Activated naive CD8-positive, alpha-beta T cell treated with anti-CD3 and anti-CD28 coated beads for 36 hours (primary cell): ENCODE measurements at regions not wholly inside any gene's neighbourhood (a gene's known extent, or its start where the extent isn't known, plus 50 kb on each side); places are given as distances from the start of the nearest gene placed in this dataset.

Experiments
- DNase-seq: peaks from one replicate; pipeline ENCODE4 v3.0.0; 2021
- H3K27ac Mint-ChIP-seq: one replicate; pipeline ENCODE4 v1.8.0; 2022; ENCODE audit warnings: mild to moderate bottlenecking, moderate library complexity, mixed read lengths
- H3K27me3 Mint-ChIP-seq: one replicate; pipeline ENCODE4 v1.8.0; 2022; ENCODE audit warnings: mild to moderate bottlenecking, mixed read lengths
- H3K36me3 Mint-ChIP-seq: one replicate; pipeline ENCODE4 v1.8.0; 2021; ENCODE audit warnings: mild to moderate bottlenecking, mixed read lengths
- H3K4me1 Mint-ChIP-seq: one replicate; pipeline ENCODE4 v1.8.0; 2021; ENCODE audit warnings: mixed read lengths
- H3K4me3 Mint-ChIP-seq: one replicate; pipeline ENCODE4 v1.8.0; 2022; ENCODE audit warnings: mild to moderate bottlenecking, moderate library complexity, mixed read lengths
- H3K9me3 Mint-ChIP-seq: one replicate; pipeline ENCODE4 v1.8.0; 2022; ENCODE audit warnings: mixed read lengths

DNA sequence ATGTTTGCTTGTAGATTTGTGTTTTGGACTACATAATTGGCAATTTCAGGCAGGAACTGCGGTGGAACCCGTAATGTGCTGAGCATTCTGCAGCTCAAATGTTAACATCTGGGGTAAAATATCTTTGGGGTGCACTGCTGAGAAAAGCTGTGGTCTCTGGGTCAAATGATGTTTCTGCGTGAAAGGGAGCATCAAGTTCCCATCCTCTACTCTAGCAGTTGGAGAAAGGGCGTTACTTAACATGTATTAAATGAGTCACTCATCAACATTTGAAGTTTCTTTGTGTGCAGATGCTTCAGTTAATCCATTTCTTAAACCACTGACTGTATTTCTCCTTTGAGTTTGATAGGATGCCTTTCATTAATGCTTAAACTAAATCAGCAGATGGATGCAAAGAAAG is 273.1 kb upstream of the PITRM1 start:
- Mint-ChIP-seq H3K27ac (no peak overlapping the region), H3K27me3 (peaks cover 10% of the 10 kb centered on the region), H3K9me3 (no peaks in the 10 kb centered on the region), H3K4me1 (no peaks in the 10 kb centered on the region), H3K36me3 (no peaks in the 10 kb centered on the region), H3K4me3 (no peak overlapping the region)
- DNase-seq = no peak

DNA sequence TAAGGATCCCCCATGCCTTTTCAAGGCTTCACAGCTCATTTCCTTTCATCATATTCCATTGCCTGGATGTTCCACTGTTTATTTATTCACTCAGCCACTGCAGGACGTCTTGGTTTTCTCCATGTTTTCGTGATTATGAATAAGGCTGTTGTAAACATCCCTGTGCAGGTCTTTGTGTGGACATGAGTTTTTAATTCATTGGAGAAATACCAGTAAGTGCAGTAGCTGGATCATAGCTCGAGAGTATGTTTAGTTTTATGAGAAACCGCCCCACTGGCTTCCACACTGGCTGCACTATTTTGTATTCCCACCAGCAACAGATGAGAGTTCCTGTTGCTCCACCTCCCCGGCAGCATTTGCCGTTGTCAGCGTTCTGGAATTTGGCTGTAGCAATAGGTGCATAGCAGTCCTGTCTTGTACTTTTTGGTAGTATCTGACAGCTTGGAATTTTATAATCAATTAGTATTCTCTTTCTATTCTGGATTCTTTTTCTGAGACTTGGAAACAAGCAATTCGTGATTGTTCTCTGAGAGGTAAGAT is 269.9 kb upstream of the PITRM1 start:
- DNase-seq = no peak
- no peaks in the 10 kb centered on the region for H3K36me3 Mint-ChIP-seq
- H3K9me3 Mint-ChIP-seq = no peaks in the 10 kb centered on the region
- H3K27me3 Mint-ChIP-seq = peaks cover 5% of the 10 kb centered on the region
- no peak overlapping the region for H3K4me3 Mint-ChIP-seq
- no peaks in the 10 kb centered on the region for H3K4me1 Mint-ChIP-seq
- no peak overlapping the region for H3K27ac Mint-ChIP-seq

DNA sequence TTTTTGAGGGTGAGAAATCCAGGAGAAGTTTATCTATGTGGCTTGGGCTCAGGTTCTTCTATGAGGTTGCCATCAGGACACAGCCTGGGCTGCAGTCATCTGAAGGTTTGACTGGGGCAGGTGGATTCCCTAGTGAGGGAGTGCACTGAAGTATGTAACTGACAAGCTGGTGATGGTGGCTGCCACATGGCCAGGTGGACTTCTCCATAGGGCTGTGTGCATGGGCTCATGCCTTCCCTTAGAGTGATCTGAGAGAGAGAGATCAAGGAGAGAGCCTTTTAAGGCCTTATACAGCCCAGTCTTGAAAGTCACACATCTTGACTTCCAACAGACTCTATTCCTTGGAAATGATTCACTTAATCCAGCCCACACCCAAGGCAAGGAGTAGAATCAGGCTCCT is 266.6 kb upstream of the PITRM1 start:
- no peak for DNase-seq
- Mint-ChIP-seq H3K4me3 (no peak overlapping the region), H3K4me1 (no peaks in the 10 kb centered on the region), H3K27me3 (peaks cover 3% of the 10 kb centered on the region), H3K27ac (no peak overlapping the region), H3K36me3 (no peaks in the 10 kb centered on the region), H3K9me3 (no peaks in the 10 kb centered on the region)

DNA sequence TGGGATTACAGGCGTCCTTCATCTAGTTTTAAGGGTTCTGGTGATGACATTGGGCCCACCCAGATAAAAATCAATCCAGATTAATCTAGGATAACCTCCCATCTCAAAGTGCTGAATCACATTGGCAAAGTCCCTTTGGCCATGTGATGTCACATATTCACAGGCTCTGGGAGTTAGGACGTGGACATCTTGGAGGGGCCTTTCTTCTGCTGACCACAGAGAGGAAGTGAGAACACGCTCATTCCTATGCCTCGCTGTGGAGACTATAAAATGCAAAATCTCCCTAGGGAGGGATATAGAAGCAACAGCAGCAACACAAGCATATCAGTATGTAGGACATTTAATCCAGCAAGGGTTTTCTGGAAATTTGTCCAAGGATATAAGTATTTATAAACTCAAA is 266.0 kb upstream of the PITRM1 start:
- H3K36me3 Mint-ChIP-seq = no peaks in the 10 kb centered on the region
- H3K4me1 Mint-ChIP-seq = no peaks in the 10 kb centered on the region
- no peak overlapping the region for H3K27ac Mint-ChIP-seq
- H3K9me3 Mint-ChIP-seq = no peaks in the 10 kb centered on the region
- peaks cover 3% of the 10 kb centered on the region for H3K27me3 Mint-ChIP-seq
- H3K4me3 Mint-ChIP-seq = no peak overlapping the region
- DNase-seq = no peak

DNA sequence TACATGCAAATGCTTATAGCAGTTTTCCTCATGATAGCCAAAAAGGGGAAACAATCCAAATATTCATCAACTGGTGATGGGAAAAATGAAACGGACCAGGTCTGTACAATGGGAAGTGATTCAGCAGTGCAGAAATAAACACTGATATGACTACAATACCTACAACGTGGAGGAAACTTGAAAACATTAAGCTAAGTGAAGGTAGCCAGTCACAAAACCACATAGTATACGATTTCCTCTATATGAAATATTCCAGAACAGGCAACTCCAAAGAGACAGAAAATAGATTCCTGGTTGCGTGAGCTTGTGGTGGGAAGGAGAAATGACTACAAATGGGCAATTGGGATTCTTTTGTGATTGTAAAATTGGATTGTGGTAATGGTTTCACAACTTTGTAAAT is 263.1 kb upstream of the PITRM1 start:
- H3K4me3 Mint-ChIP-seq = no peak overlapping the region
- H3K27me3 Mint-ChIP-seq = peaks cover 3% of the 10 kb centered on the region
- no peak overlapping the region for H3K27ac Mint-ChIP-seq
- H3K36me3 Mint-ChIP-seq = no peaks in the 10 kb centered on the region
- no peaks in the 10 kb centered on the region for H3K4me1 Mint-ChIP-seq
- DNase-seq = no peak
- H3K9me3 Mint-ChIP-seq = peaks cover 4% of the 10 kb centered on the region

DNA sequence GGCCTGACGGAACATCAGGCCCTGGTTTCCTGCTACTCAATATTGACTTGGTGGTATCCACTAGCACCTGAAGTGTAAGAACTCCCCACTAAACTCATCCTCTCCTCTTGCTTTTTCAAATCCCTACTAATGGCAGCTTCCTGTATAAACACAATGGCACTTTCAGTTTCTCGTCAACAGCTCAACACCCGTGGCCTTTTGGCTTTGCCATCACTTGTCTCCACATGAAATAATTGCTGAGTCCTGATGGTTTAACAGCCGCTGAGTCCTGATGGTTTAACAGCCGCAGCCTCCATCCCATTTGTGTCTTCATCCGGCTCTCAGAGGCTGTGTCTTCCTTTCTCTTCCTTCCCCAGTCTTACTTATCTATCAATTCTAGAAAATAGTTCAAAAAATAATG is 261.4 kb upstream of the PITRM1 start:
- Mint-ChIP-seq H3K27me3 (peaks cover 3% of the 10 kb centered on the region), H3K36me3 (no peaks in the 10 kb centered on the region), H3K27ac (no peak overlapping the region), H3K4me3 (no peak overlapping the region), H3K9me3 (peaks cover 9% of the 10 kb centered on the region), H3K4me1 (no peaks in the 10 kb centered on the region)
- no peak for DNase-seq

DNA sequence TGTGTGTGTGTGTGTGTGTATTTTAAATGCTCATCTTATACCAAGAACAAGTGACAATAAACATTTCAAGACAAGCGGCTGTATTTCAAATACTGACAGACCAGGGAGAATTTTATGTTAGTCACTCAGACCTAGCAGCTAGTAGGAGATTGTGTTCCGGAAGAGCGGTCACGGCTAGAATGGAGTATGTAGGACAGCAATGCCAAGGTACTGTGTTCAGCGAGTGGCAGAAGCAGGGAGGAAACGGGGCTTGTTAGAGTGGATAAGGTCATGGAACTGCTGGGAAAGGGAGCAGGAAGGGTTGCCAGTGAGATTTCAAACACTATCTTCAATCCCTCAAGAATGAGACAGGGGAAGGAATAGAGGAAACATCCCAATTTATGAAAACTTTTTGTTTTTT is 260.5 kb upstream of the PITRM1 start:
- Mint-ChIP-seq H3K4me1 (no peaks in the 10 kb centered on the region), H3K27me3 (peaks cover 3% of the 10 kb centered on the region), H3K9me3 (peaks cover 9% of the 10 kb centered on the region), H3K4me3 (no peak overlapping the region), H3K27ac (no peak overlapping the region), H3K36me3 (no peaks in the 10 kb centered on the region)
- no peak for DNase-seq

GRCh38 chr10:3432081-3432825 is 259.7 kb upstream of the PITRM1 start:
- no peaks in the 10 kb centered on the region for H3K36me3 Mint-ChIP-seq
- H3K27me3 Mint-ChIP-seq = peaks cover 3% of the 10 kb centered on the region
- H3K27ac Mint-ChIP-seq = no peak overlapping the region
- no peaks in the 10 kb centered on the region for H3K4me1 Mint-ChIP-seq
- H3K9me3 Mint-ChIP-seq = peaks cover 9% of the 10 kb centered on the region
- no peak for DNase-seq
- no peak overlapping the region for H3K4me3 Mint-ChIP-seq

DNA sequence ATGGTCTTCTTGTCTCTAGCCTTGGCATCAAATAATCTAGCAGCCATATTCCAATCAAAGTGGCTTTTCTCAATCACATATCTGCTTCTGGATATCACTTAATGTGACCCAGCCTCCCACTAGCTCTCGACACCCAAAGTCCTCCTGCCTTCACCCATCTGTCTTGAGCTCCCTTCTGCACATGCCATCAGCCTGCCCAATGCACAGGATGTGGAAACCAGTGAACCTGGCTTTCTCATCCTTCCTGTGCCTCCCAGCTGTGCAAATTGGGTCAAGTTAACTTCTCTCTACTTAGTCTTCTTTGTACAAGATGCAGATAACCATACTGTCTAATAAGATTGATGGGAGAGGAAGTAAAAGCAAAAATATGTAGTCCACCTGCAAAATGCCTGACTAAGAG is 257.9 kb upstream of the PITRM1 start:
- Mint-ChIP-seq H3K27me3 (no peaks in the 10 kb centered on the region), H3K36me3 (no peaks in the 10 kb centered on the region), H3K27ac (no peak overlapping the region), H3K4me3 (no peak overlapping the region), H3K4me1 (peaks cover 4% of the 10 kb centered on the region), H3K9me3 (peaks cover 9% of the 10 kb centered on the region)
- no peak for DNase-seq

DNA sequence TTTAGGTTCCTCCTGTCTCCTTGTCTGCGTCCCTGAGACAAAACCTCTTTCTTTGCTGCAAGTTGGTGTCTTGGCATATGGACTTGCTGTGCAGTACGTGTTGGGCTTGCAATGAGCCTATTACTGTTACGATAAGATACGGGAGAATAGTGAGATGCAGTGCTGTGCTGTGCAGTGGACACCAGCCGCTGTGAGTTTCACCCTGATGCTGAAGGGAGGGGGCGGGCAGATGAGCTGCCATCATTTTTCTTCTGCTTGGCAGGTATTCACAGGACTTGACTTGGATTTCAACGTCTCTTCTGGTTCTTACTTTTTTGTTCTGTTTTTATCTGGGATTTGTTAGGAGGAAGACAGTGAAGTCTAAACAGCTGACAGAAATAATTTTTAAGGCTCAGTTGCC is 257.1 kb upstream of the PITRM1 start:
- no peaks in the 10 kb centered on the region for H3K36me3 Mint-ChIP-seq
- H3K27ac Mint-ChIP-seq = no peak overlapping the region
- DNase-seq = no peak
- no peaks in the 10 kb centered on the region for H3K27me3 Mint-ChIP-seq
- peaks cover 4% of the 10 kb centered on the region for H3K4me1 Mint-ChIP-seq
- H3K9me3 Mint-ChIP-seq = peaks cover 9% of the 10 kb centered on the region
- no peak overlapping the region for H3K4me3 Mint-ChIP-seq

DNA sequence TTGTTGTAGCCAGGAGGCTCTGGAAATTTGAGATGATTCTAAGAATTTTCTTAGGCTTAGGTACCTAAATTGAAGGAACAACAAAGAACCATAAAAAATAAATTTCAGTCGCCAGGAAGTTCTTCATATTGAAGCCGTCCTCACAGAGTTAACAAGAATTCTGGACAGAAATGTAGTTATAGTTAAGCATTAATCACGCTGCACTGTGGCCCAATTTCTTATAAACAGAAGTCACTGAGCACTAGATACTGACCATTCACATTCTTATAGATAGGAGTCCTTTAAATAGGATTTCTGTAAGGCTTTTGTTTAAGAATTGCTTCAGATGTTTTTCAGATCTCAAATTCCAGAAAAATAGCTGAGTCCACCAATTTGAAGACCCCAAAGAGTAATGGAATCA is 256.2 kb upstream of the PITRM1 start:
- peaks cover 9% of the 10 kb centered on the region for H3K9me3 Mint-ChIP-seq
- H3K36me3 Mint-ChIP-seq = no peaks in the 10 kb centered on the region
- peaks cover 7% of the 10 kb centered on the region for H3K4me1 Mint-ChIP-seq
- H3K27ac Mint-ChIP-seq = no peak overlapping the region
- no peak for DNase-seq
- H3K27me3 Mint-ChIP-seq = no peaks in the 10 kb centered on the region
- H3K4me3 Mint-ChIP-seq = no peak overlapping the region

DNA sequence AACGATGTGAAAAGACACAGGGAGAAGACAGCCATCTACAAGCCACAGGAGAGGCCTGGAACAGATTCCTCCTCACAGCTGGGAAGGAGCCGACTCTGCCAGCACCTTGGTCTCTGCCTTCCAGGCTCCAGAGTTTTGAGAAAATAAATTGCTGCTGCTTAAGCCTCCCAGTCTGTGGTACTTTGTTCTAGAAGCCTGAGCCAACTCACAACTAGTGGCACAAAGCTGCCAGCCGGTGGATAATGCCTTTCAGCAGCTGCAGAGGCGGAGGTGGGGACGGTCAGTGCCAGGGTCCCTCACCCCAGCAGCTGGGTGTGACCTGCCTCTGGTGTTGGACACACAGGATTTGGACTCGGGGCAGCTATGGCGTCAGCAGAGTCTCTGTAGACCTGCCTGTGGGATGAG is 255.4 kb upstream of the PITRM1 start:
- H3K9me3 Mint-ChIP-seq = peaks cover 9% of the 10 kb centered on the region
- no peak for DNase-seq
- H3K36me3 Mint-ChIP-seq = no peaks in the 10 kb centered on the region
- H3K27me3 Mint-ChIP-seq = peaks cover 6% of the 10 kb centered on the region
- H3K4me3 Mint-ChIP-seq = no peak overlapping the region
- no peak overlapping the region for H3K27ac Mint-ChIP-seq
- peaks cover 7% of the 10 kb centered on the region for H3K4me1 Mint-ChIP-seq

DNA sequence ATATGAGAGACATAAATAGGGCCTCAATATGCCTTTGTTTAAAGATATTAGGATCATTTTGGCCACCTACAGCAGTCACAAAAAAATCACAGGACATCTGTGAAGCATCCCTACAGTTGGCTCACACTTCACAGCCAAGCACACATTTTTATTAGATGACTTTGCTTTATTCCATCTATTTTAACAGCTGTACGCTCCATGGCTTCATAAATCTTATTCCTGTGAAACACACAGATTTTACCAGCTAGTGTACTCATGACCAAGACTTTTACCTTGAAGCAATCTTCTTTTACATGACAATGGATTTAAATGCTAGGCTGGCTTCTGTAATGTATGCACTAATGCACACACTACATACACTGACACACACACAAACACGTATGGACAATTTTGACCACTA is 254.8 kb upstream of the PITRM1 start:
- DNase-seq = no peak
- Mint-ChIP-seq H3K9me3 (peaks cover 9% of the 10 kb centered on the region), H3K4me1 (peaks cover 7% of the 10 kb centered on the region), H3K36me3 (no peaks in the 10 kb centered on the region), H3K4me3 (no peak overlapping the region), H3K27ac (no peak overlapping the region), H3K27me3 (peaks cover 6% of the 10 kb centered on the region)

DNA sequence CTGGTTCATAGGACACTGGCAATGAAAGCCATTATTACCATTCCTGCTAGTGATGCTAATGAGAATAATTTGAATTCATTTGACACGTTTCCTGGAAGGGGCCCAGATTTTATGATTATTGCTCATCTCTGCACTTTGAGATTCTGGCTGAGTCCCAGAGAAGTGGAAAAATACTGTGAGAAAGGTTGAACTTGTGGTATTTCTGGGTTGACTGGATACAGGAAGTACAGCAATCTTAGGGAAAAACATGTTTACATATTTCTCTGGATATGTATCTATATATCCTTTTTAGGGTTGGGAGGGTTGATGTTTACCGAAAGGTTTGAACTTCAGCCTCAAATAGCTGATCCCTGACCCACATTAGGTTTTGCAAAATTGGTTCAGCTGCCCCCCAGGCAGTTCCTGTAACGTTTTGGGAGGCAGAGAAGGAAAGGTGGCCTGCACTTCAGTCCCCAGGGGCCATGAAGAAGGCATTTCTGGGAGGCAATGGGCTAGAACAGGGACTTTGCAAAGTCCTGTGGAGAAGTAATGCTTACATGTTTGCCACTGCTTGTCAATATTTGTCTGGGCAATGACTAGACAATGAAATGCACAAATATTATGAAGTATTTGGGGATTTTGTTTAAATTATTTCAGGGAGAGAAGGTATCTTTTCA is 253.7 kb upstream of the PITRM1 start:
- Mint-ChIP-seq H3K9me3 (peaks cover 9% of the 10 kb centered on the region), H3K4me1 (peaks cover 10% of the 10 kb centered on the region), H3K4me3 (no peak overlapping the region), H3K27me3 (peaks cover 6% of the 10 kb centered on the region), H3K36me3 (no peaks in the 10 kb centered on the region), H3K27ac (no peak overlapping the region)
- no peak for DNase-seq

- no peak for DNase-seq
- H3K4me3 Mint-ChIP-seq = no peak overlapping the region
- no peak overlapping the region for H3K27ac Mint-ChIP-seq
- peaks cover 10% of the 10 kb centered on the region for H3K27me3 Mint-ChIP-seq
- peaks cover 5% of the 10 kb centered on the region for H3K9me3 Mint-ChIP-seq
- H3K4me1 Mint-ChIP-seq = peaks cover 10% of the 10 kb centered on the region
- H3K36me3 Mint-ChIP-seq = no peaks in the 10 kb centered on the region
Measured at GRCh38 chr10:3425716-3426115, 253.1 kb upstream of the PITRM1 start.

- H3K4me3 Mint-ChIP-seq = no peak overlapping the region
- H3K36me3 Mint-ChIP-seq = no peaks in the 10 kb centered on the region
- peaks cover 10% of the 10 kb centered on the region for H3K4me1 Mint-ChIP-seq
- no peak overlapping the region for H3K27ac Mint-ChIP-seq
- peaks cover 14% of the 10 kb centered on the region for H3K27me3 Mint-ChIP-seq
- DNase-seq = no peak
- H3K9me3 Mint-ChIP-seq = peaks cover 4% of the 10 kb centered on the region
Measured at GRCh38 chr10:3425261-3425660, 252.7 kb upstream of the PITRM1 start.
